Body of pancreas (tissue), 4 donors: ENCODE measurements at regions not wholly inside any gene's neighbourhood (a gene's known extent, or its start where the extent isn't known, plus 50 kb on each side); places are given as distances from the start of the nearest gene placed in this dataset.

Source experiments
- ATAC-seq: fragments of 150-250 bp; one replicate; pipeline ENCODE4 v1.9.1; 2016
- DNase-seq, 4 donors: peaks; one replicate each; pipeline ENCODE4 v3.0.0-alpha.2; 2019
- H3K27ac ChIP-seq, 4 donors: fragments of 200-600 bp; sonication (generic); 1 replicate in 3 of 4; 2 replicates in 1 of 4; pipeline versions ENCODE4 v1.5.1 to v1.6.1; 2016 to 2019; ENCODE audit warnings: mild to moderate bottlenecking in 1 of 4, mixed read lengths in 1 of 4, moderate library complexity in 1 of 4
- H3K27me3 ChIP-seq, 2 donors: fragments of 200-600 bp; sonication (generic); one replicate each; pipeline ENCODE4 v1.6.0; 2016; ENCODE audit warnings: mild to moderate bottlenecking in 1 of 2
- H3K36me3 ChIP-seq, 2 donors: fragments of 200-600 bp; sonication (generic); replicated peaks in 1 of 2; 2 replicates each; pipeline ENCODE4 v1.5.1; 2016; ENCODE audit warnings: low read depth in 2 of 2; ENCODE audit not compliant: insufficient read depth in 1 of 2
- H3K4me1 ChIP-seq: fragments of 200-600 bp; sonication (generic); one replicate; pipeline ENCODE4 v1.6.0; 2016
- H3K4me3 ChIP-seq, 2 donors: fragments of 200-600 bp; sonication (generic); 1 replicate in 1 of 2; 2 replicates in 1 of 2; pipeline ENCODE4 v1.5.1; 2016 to 2019
- H3K9me3 ChIP-seq, 3 donors: fragments of 200-600 bp; sonication (generic); 1 replicate in 2 of 3; 2 replicates in 1 of 3; pipeline ENCODE4 v1.5.1; 2016
- CTCF ChIP-seq, 7 experiments: fragments of 450-650 bp in 4 of 7; fragments of 200-600 bp in 3 of 7; sonication (generic) in 3 of 7; IDR thresholded peaks; one replicate each; pipeline ENCODE4 v1.5.1; 2016 to 2019; ENCODE audit warnings: antibody characterized with exemption in 7 of 7
- POLR2A ChIP-seq, 3 donors: fragments of 450-650 bp; IDR thresholded peaks; one replicate each; pipeline ENCODE4 v1.6.1; 2016; ENCODE audit warnings: antibody characterized with exemption in 3 of 3, mild to moderate bottlenecking in 2 of 3
- WGBS, 2 donors: methylation state at CpG; one replicate each; pipeline ENCODE4 v1.1.5; 2017; 5-methylcytosine and 5-hydroxymethylcytosine counted together
- intact Hi-C: fragments of 100-400 bp; cut with DNase I; formaldehyde crosslinking; loops from one replicate; pipeline ENCODE4 v1.15.1; 2023

DNA sequence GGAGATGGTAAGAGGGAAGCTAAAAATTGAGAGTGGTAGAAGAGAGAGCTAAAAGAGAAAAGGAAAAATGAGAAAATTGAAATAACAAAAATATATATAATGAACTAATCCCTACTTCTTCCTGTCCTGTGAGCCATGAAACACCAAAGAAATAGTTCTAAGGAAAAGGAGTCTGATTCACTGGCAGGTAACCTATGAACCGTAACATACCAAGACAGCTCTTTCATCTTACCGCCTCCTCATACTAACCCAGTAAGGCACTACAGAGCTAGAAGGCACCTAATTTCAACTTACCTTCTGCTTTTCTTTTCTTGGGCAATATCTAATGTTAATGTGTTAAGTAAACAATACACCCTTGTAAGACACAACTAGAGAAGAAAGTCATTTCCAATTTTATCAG lies 297.7 kb upstream of the DIAPH2 start:
- no peaks in the 10 kb centered on the region for H3K4me1 ChIP-seq
- no peak for DNase-seq
- H3K9me3 ChIP-seq: no peaks in the 10 kb centered on the region
- no peaks in the 10 kb centered on the region for H3K27me3 ChIP-seq
- H3K4me3 ChIP-seq: no peak overlapping the region
- no peaks in the 10 kb centered on the region for H3K36me3 ChIP-seq
- H3K27ac ChIP-seq: no peak overlapping the region
- WGBS, 2 donors: 97 to 100% methylated on average over 2 of the region's 2 CpGs
- TF ChIP-seq POLR2A (IDR thresholded peaks at IDR 0.05): no peak
- TF ChIP-seq CTCF (IDR thresholded peaks at IDR 0.05): no peak
- ATAC-seq: no peak
- intact Hi-C loops: no loop called here

GRCh38 chrX:96387801-96388200 lies 296.8 kb upstream of the DIAPH2 start:
- H3K4me3 ChIP-seq: no peak overlapping the region
- H3K27me3 ChIP-seq: no peaks in the 10 kb centered on the region
- no peak for TF ChIP-seq POLR2A (IDR thresholded peaks at IDR 0.05)
- no peak for TF ChIP-seq CTCF (IDR thresholded peaks at IDR 0.05)
- no peaks in the 10 kb centered on the region for H3K36me3 ChIP-seq
- no peaks in the 10 kb centered on the region for H3K4me1 ChIP-seq
- WGBS, 2 donors: 16 to 26% methylated on average over 2 of the region's 2 CpGs
- H3K27ac ChIP-seq: no peak overlapping the region
- ATAC-seq (peak; percentile 59), DNase-seq (peak; percentile 10 to 42 (median 20))
- intact Hi-C loops: no loop called here
- no peaks in the 10 kb centered on the region for H3K9me3 ChIP-seq

DNA sequence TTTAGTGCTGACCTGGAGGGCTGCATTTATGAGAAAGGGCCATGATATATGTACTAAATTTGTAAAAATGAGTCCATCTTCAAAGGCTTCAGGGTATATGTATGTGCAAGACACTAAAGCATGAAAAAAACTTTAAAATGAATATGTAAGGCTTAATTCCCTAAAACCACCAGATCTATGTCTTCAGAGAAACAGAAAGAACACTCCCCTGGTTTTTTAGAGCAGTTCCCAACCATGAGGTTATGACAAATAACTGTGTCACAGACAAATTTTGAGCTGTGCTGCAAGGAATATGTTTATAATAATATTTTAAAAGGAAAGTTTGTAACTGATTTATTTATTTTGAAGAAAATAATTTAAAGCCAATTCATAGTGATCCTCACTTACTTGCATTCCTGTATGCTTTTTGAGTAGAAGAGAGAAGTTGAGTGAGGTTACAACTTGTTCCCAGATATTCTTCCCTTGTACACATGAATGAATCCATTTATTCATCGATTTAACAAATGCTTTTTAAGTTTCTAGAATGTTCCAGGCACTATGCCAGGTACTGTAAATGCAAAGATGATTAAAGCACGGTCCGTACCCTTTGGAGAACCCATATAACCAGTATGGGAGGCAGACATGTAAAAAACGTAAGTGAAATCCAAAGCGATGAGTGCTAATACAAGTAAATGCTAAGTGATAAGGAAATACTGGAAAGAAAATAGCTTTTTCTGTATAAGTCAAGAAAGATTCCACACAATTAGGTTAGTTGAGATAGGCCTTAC lies 295.2 kb upstream of the DIAPH2 start:
- ATAC-seq: no peak
- H3K27ac ChIP-seq: no peak overlapping the region
- TF ChIP-seq CTCF (IDR thresholded peaks at IDR 0.05) (no peak), POLR2A (IDR thresholded peaks at IDR 0.05) (no peak)
- no peak for DNase-seq
- 23 to 27% methylated on average over 5 of the region's 5 CpGs for WGBS, 2 donors
- no peaks in the 10 kb centered on the region for H3K36me3 ChIP-seq
- no peak overlapping the region for H3K4me3 ChIP-seq
- H3K9me3 ChIP-seq: no peaks in the 10 kb centered on the region
- no peaks in the 10 kb centered on the region for H3K4me1 ChIP-seq
- no peaks in the 10 kb centered on the region for H3K27me3 ChIP-seq
- intact Hi-C loops: no loop called here

GRCh38 chrX:96394598-96394997 lies 290.0 kb upstream of the DIAPH2 start:
- Histone ChIP-seq H3K4me1 (no peaks in the 10 kb centered on the region), H3K27ac (no peak overlapping the region), H3K36me3 (no peaks in the 10 kb centered on the region), H3K27me3 (no peaks in the 10 kb centered on the region), H3K9me3 (no peaks in the 10 kb centered on the region), H3K4me3 (no peak overlapping the region)
- ATAC-seq (no peak), DNase-seq (no peak)
- WGBS, 2 donors: 80 to 100% methylated on average over 1 of the region's 1 CpG
- intact Hi-C loops: no loop called here
- no peak for TF ChIP-seq POLR2A (IDR thresholded peaks at IDR 0.05)
- no peak for TF ChIP-seq CTCF (IDR thresholded peaks at IDR 0.05)

GRCh38 chrX:96403446-96403845 lies 281.2 kb upstream of the DIAPH2 start:
- Histone ChIP-seq H3K27me3 (no peaks in the 10 kb centered on the region), H3K9me3 (no peaks in the 10 kb centered on the region), H3K27ac (no peak overlapping the region), H3K4me3 (no peak overlapping the region), H3K36me3 (no peaks in the 10 kb centered on the region), H3K4me1 (peaks cover 17% of the 10 kb centered on the region)
- intact Hi-C loops: no loop called here
- ATAC-seq (no peak), DNase-seq (no peak)
- TF ChIP-seq POLR2A (IDR thresholded peaks at IDR 0.05) (no peak), CTCF (IDR thresholded peaks at IDR 0.05) (no peak)
- WGBS, 2 donors: 61 to 70% methylated on average over 3 of the region's 3 CpGs
